DMS114 treated with DMSO at 0.1 percent for 48 hours (cell line): ENCODE measurements at regions not wholly inside any gene's neighbourhood (a gene's known extent, or its start where the extent isn't known, plus 50 kb on each side); places are given as distances from the start of the nearest gene placed in this dataset.
"Not testable (repeated sequence)": the region's sequence is repeated elsewhere in the genome, so short reads cannot be mapped to it uniquely, and the experiment has no call there.

Experiments used
- DNase-seq: peaks from one replicate; lab custom pipeline; 2025; ENCODE audit not compliant: unreplicated experiment; lab: John Stamatoyannopoulos, UW

DNA sequence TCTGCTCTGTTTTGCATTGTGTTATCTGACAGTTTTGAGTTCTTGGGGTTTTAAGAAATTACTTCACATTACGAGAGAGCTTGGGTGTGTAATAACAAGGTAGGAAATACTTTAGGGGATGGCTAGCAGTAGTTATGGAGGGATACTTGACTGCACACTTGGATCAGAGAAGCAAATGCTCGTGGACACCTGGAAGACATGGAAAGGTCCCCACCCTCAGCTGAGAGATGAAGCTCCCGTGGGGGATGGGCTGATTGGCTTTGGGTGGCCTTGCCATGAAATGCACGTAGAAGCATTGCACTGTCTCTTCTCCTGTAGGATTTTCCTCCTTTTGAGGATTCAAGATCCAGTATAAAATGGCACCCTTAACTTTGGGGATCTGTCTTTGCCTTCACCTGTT is 61.5 kb upstream of the UNC93A start:
- no peak for DNase-seq

DNA sequence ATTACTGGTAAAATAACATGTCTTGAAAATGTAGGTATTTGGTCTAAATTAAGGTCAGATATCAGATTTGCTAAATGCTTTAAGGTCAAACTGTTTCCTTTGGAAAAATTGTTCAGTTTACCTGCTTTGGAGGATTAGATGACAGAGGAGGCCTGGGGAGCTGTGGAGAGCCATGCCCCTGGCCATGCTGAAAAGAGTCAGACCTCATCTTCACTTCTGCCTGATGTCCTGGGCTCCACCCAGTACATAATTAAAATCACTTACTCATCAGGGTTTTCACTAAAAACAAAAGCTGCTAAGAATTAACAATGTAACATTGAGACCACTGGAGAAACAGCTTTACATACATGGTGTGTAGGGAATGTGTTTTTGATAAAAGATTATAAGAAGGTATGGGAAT is 60.8 kb upstream of the UNC93A start:
- no peak for DNase-seq

DNA sequence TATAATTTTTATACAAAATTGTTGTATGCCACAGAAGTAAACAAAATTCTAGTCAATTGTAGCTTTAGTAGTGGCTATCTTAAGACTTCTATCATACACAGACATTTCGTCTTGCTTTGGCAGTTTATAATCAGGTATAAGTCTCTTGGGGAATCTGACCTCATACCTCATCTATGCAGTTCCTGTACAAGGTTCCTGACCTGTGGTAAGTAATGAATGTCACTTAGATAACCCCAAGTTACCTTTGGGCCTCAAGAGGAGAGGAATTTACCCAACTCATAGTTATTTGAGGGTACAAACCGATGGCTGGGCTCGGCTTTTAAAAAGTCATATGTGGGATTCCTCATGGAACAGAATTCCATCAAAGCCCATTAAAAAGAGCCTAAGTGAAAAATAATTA is 58.8 kb upstream of the UNC93A start:
- no peak for DNase-seq

GRCh38 chr6:167233490-167233889 is 57.6 kb upstream of the UNC93A start:
- no peak for DNase-seq

GRCh38 chr6:167234576-167234975 is 56.5 kb upstream of the UNC93A start:
- not testable (repeated sequence) for DNase-seq

DNA sequence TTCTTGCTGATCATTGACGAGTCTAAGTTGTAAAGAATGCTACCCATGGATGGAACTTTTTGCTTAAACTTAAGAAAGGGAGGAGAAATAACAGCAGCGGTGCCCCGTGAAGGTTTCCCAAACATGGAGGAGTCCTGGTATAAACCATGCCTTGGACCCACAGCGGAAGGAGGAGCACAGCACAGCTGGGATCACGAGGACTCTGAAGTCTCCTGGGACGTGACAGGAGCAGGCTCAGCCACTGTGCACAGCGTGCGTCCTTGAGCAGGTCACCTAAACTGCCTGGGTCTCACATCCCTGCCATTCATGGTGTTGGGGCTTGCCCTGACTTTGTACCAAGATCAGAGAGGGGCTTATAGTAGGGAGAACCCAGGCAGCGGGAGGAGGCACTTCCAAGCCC is 56.1 kb upstream of the UNC93A start:
- no peak for DNase-seq

- no peak for DNase-seq
Observed at GRCh38 chr6:167235421-167236238, 55.5 kb upstream of the UNC93A start.

- no peak for DNase-seq
Observed at GRCh38 chr6:167236239-167236571, 54.9 kb upstream of the UNC93A start.

- no peak for DNase-seq
Observed at GRCh38 chr6:167237438-167238145, 53.5 kb upstream of the UNC93A start.

- DNase-seq, result no peak
Observed at GRCh38 chr6:167238146-167238693, 52.9 kb upstream of the UNC93A start.

DNA sequence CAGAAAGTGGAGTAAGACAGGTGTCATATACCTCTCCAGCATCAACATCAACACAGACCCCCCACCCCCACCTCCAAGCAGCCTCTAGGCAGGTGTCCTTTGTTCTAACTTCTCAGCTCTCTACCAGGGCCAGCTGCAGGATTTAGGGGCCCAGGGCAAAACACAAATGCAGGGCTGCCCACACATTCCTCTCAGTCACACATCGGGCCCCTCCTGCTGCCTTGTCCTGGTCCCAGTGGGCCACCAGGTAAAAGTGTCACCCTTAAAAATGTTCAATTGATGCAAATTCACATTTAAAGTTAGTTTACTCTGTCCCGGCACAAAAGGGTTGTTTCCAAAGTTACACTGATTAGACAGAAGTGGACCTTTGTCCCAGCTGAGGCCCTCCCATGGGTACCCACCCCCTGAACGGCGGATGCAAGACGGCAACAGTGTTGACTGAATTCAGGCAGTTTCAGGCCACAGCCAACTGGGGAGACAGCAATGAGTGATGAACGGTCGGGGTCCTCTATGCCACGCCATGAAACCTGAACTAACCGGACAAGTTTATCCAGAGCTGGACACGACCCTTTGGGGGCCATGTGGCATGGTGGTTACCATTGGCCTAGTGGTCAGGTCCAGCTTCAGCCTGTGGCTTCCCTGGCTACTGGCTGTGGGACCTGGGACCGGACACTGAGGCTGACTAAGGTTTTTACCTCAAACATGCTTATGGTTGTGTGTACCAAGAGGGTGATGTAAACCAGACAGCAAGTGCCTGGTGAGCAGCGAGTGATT is 52.2 kb upstream of the UNC93A start:
- no peak for DNase-seq

DNA sequence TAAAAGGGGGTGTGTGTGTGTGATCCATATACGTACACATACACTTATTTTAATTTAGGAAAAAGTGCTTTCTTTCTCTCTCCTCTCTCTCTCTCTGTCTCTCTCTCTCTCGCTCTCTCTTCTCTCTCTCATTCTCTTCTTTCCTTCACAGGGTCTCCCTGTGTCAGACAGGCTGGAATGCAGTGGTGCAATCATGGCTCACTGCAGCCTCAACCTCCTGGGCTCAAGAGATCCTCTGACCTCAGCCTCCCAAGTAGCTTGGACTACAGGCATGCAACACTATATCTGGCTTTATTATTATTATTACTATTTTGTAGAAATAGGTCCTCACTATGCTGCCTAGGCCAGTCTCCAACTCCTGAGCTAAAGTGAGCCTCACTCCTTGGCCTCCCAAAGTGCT is 51.6 kb upstream of the UNC93A start:
- not testable (repeated sequence) for DNase-seq

DNA sequence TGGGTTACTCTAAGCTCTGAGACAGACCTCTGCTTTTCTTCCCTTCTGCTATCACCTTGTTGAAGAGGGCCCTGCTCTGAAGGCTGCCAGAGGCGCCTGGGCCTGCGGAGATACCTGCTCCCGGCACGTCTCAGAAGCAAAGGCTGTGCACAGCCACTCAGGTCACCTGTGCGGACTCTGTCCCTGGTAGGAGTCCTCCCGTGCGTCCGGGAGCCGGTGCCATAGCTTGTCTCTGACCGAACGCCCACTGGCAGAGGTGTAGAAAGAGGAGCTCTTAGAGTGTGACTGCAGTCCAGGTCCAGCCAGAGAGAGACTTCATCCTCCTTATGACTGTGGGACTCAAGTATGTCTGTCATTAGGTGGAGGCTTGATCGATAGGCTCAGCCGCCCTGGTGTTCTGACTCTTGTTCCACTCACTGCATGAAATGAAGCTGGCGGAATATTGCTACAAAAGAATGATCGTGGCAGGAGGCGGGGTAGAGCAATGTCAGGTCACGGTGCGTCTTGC is 51.0 kb upstream of the UNC93A start:
- DNase-seq, result no peak
